Cardiac fibroblast (primary cell): ENCODE measurements at regions not wholly inside any gene's neighbourhood (a gene's known extent, or its start where the extent isn't known, plus 50 kb on each side); places are given as distances from the start of the nearest gene placed in this dataset.
A peak's percentile ranks its signal among the peaks of the same experiment; 100 is the strongest.

Experiments
- DNase-seq, 2 donors: peaks; one replicate each; pipeline versions ENCODE4 v3.0.0 to v3.0.0-alpha.2; 2010; ENCODE audit warnings: low read depth in 2 of 2
- H3K4me3 ChIP-seq, 2 donors: replicated peaks in 1 of 2; 1 replicate in 1 of 2; 2 replicates in 1 of 2; pipeline ENCODE4 v1.5.1; 2011; ENCODE audit warnings: low read depth in 2 of 2, low read length in 2 of 2, mild to moderate bottlenecking in 2 of 2, moderate library complexity in 1 of 2
- TF ChIP-seq, protein P1 (sequence below): IDR thresholded peaks from one replicate; pipeline ENCODE4 v1.5.1; 2011; ENCODE audit warnings: low read depth, mild to moderate bottlenecking, low read length, inconsistent platforms

DNA sequence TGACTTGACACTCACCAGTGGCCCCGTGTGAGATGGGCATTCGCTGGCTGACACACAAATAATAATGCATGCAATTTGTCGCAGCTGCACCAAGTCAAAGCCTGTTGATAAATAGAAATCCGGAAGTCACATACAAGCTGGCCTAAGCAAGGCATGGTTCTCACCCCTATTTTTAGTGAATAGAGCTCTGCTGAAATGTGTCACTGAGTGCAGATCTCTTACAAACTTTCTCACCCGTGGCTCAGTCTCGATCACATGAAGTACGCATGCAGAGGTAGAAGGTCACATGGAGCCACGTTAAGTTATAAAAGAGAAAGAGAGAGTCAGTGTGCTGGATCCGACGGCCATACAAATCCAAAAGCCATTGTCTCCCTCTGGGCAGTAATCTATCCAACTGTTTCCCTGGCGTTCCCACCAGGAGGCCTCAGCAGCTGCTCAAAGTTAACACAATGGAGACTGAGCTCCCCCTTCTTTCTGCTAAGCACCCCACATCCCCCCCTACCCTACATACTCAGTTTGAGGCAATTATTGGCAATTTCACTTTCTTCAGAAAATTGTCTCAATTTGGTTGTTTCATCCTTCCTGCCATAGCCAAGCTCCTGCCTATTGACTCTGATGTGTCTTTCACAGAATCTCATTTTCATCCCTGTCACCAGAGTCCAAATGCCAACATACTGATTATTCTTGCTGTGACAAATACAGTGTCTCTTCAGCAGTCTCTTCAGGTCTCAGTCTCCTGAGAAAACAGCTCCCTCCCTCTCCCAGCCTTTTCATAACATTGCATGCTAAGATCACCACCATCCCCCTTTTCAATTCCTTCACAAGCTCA lies 473.3 kb upstream of the NRP1 start:
- TF ChIP-seq, protein P1, sequence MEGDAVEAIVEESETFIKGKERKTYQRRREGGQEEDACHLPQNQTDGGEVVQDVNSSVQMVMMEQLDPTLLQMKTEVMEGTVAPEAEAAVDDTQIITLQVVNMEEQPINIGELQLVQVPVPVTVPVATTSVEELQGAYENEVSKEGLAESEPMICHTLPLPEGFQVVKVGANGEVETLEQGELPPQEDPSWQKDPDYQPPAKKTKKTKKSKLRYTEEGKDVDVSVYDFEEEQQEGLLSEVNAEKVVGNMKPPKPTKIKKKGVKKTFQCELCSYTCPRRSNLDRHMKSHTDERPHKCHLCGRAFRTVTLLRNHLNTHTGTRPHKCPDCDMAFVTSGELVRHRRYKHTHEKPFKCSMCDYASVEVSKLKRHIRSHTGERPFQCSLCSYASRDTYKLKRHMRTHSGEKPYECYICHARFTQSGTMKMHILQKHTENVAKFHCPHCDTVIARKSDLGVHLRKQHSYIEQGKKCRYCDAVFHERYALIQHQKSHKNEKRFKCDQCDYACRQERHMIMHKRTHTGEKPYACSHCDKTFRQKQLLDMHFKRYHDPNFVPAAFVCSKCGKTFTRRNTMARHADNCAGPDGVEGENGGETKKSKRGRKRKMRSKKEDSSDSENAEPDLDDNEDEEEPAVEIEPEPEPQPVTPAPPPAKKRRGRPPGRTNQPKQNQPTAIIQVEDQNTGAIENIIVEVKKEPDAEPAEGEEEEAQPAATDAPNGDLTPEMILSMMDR, result no peak
- no peak overlapping the region for H3K4me3 ChIP-seq
- DNase-seq, result no peak

DNA sequence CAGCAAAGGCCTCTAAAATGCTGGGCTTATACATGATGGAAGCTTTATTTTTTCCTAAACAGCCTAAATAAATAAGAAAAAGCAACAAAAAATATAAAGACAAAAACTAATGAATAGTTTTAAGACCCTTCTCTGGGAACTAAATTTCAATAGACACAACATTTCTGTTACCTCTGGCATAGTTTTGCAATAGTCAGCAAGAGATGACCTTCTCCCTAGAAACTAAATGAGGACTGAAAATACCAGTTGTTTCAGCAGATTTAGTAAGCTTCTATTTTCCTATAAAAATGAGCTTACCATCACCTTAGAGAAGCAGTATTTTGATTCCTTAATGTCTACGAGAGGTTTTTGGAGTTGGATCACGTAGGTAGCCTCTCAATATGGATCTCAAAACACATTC lies 471.4 kb upstream of the NRP1 start:
- TF ChIP-seq, protein P1, result no peak
- DNase-seq, result peak in 1 of 2 donors; percentile 17
- no peak overlapping the region for H3K4me3 ChIP-seq

DNA sequence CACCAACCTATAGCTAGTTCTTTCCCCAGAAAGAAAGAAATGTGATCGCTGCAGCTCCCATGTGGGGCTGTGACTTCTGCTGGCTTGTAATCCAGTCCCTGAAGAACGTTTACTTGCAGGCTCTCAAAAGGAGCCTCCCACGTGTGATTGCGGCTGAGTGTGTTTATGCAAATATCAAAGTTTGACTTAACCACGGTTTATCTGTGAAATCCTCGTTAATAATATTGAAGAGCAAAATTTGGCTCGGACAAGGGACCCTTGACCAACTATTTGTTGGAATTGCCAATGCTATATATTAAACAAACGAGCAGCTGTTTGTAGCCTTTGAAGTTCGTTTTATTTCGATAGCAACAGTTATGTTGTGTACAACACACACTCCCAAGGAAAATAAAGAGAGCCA lies 470.1 kb upstream of the NRP1 start:
- TF ChIP-seq, protein P1, result no peak
- no peak for DNase-seq
- H3K4me3 ChIP-seq, result no peak overlapping the region

DNA sequence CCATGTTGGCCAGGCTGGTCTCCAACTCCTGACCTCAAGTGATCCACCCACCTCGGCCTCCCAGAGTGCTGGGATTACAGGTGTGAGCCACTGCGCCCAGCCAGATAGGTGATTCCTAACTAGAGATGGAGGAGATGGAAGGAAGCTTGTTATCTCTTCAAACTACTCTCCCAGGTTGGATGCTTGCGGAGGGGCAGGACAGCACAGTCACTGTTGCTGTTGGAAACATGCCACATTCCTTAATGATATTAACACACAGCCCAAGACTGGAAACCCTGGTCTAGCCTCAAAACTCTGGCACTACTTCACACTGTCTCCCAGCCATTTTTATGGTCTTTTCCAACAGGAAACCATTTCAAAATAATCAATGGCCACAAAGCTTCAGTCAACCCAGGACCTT lies 468.8 kb upstream of the NRP1 start:
- no peak overlapping the region for H3K4me3 ChIP-seq
- peak; percentile 36 to 84 for DNase-seq
- TF ChIP-seq, protein P1, result no peak

DNA sequence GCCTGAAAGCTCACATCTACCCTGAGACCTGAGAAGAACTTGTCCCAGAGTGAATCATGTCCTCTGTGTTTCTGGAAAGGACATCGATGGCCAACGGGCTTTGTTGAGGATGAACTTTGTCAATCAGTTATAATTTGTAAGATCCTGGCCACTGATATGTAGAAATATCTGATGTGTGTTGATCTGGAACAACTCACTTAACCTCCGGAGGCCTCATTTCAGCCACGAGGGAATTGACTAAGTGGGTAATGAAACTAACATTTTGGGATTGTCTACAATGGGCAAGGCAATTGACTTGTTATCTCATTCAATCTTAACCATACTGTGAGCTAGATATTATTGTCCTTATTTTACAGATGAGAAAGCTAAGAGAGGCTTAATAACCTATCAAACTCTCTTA lies 468.1 kb upstream of the NRP1 start:
- DNase-seq, result no peak
- TF ChIP-seq, protein P1, result no peak
- no peak overlapping the region for H3K4me3 ChIP-seq

DNA sequence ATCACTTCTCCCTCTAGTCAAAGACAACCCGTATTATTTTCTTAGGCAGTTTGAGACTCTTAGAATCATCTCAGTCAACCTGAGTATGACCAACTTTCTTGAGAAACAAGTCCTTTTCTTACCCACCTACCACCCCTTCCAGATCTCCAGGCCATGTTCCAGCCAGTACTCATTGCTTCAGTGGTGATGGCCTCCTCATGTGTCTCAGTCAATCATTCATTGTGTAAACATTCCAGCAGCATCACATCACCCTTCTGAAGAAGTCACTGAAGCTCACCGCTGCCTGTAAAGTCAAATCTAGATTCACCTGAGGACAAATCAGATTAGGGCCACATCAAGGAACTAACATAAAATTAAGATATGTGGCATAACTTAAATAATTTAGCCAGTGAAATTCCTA lies 467.2 kb upstream of the NRP1 start:
- DNase-seq, result peak in 1 of 2 donors; percentile 63
- TF ChIP-seq, protein P1, result no peak
- no peak overlapping the region for H3K4me3 ChIP-seq
